C1 segment of cervical spinal cord (tissue), 14 donors: ENCODE measurements at regions not wholly inside any gene's neighbourhood (a gene's known extent, or its start where the extent isn't known, plus 50 kb on each side); places are given as distances from the start of the nearest gene placed in this dataset.
A peak's percentile ranks its signal among the peaks of the same experiment; 100 is the strongest.
"Not testable (repeated sequence)": the region's sequence is repeated elsewhere in the genome, so short reads cannot be mapped to it uniquely, and the experiment has no call there.

Source experiments
- DNase-seq, 14 donors: peaks; one replicate each; lab custom pipeline; 2025; lab: John Stamatoyannopoulos, UW

GRCh38 chr1:14137411-14138134, 437.6 kb downstream of the PRDM2 start:
- DNase-seq: no peak

- no peak for DNase-seq
These were observed 438.1 kb downstream of the PRDM2 start for GRCh38 chr1:14138135-14138506.

GRCh38 chr1:14138687-14139086, 438.7 kb downstream of the PRDM2 start:
- DNase-seq: peak in 1 of 14 donors; percentile 32

- peak in 11 of 14 donors; percentile 12 to 95 (median 42) for DNase-seq
These were observed 440.9 kb downstream of the PRDM2 start for GRCh38 chr1:14140831-14141401.

GRCh38 chr1:14141656-14142055, 441.7 kb downstream of the PRDM2 start:
- peak in 1 of 14 donors; percentile 40 for DNase-seq

GRCh38 chr1:14142397-14143100, 442.6 kb downstream of the PRDM2 start:
- peak in 2 of 14 donors; percentile 11 to 61 for DNase-seq

GRCh38 chr1:14143777-14144176, 443.8 kb downstream of the PRDM2 start:
- no peak for DNase-seq

- no peak for DNase-seq
These were observed 448.5 kb downstream of the PRDM2 start for GRCh38 chr1:14148526-14148925.

GRCh38 chr1:14149431-14149830, 449.1 kb upstream of the KAZN start:
- DNase-seq: no peak

- DNase-seq: no peak
These were observed 441.9 kb upstream of the KAZN start for GRCh38 chr1:14156543-14156942.

- DNase-seq: no peak
These were observed 437.7 kb upstream of the KAZN start for GRCh38 chr1:14160781-14161180.

- DNase-seq: no peak
These were observed 435.2 kb upstream of the KAZN start for GRCh38 chr1:14163246-14163645.

- DNase-seq: no peak
These were observed 433.1 kb upstream of the KAZN start for GRCh38 chr1:14165371-14165801.

GRCh38 chr1:14167884-14168283, 430.6 kb upstream of the KAZN start:
- no peak for DNase-seq

- DNase-seq: no peak
These were observed 430.0 kb upstream of the KAZN start for GRCh38 chr1:14168326-14169063.

GRCh38 chr1:14173598-14173997, 424.9 kb upstream of the KAZN start:
- DNase-seq: no peak

- DNase-seq: not testable (repeated sequence)
These were observed 420.6 kb upstream of the KAZN start for GRCh38 chr1:14177866-14178265.

- no peak for DNase-seq
These were observed 417.7 kb upstream of the KAZN start for GRCh38 chr1:14180738-14181137.

GRCh38 chr1:14181191-14181795, 417.2 kb upstream of the KAZN start:
- peak in 1 of 14 donors; percentile 7 for DNase-seq

- no peak for DNase-seq
These were observed 415.6 kb upstream of the KAZN start for GRCh38 chr1:14182856-14183255.

- DNase-seq: no peak
These were observed 415.2 kb upstream of the KAZN start for GRCh38 chr1:14183329-14183728.

GRCh38 chr1:14184454-14184853, 414.0 kb upstream of the KAZN start:
- DNase-seq: peak in 1 of 14 donors; percentile 76
